HG03442 (cell line): ENCODE measurements at regions not wholly inside any gene's neighbourhood (a gene's known extent, or its start where the extent isn't known, plus 50 kb on each side); places are given as distances from the start of the nearest gene placed in this dataset.

Source experiments
- ATAC-seq: cut with Tn5 transposase; IDR thresholded peaks from one replicate; pipeline ENCODE4 v1.9.1; 2021; ENCODE audit warnings: mild to moderate bottlenecking, moderate library complexity; ENCODE audit not compliant: unreplicated experiment

- no peak for ATAC-seq
Measured at GRCh38 chr9:28287455-28287854, 714.2 kb upstream of the C9orf72 start.

GRCh38 chr9:28289746-28290145 lies 716.5 kb upstream of the C9orf72 start:
- no peak for ATAC-seq

- ATAC-seq = no peak
Measured at GRCh38 chr9:28293369-28294090, 720.2 kb upstream of the C9orf72 start.

GRCh38 chr9:28301281-28301680 lies 728.0 kb upstream of the C9orf72 start:
- ATAC-seq = no peak

GRCh38 chr9:28317745-28318144 lies 744.5 kb upstream of the C9orf72 start:
- ATAC-seq = no peak

- no peak for ATAC-seq
Measured at GRCh38 chr9:28318515-28318914, 745.2 kb upstream of the C9orf72 start.

- ATAC-seq = no peak
Measured at GRCh38 chr9:28319981-28320380, 746.7 kb upstream of the C9orf72 start.

- no peak for ATAC-seq
Measured at GRCh38 chr9:28320616-28321015, 747.3 kb upstream of the C9orf72 start.

GRCh38 chr9:28329323-28329722 lies 756.0 kb upstream of the C9orf72 start:
- no peak for ATAC-seq

- ATAC-seq = no peak
Measured at GRCh38 chr9:28332648-28333047, 759.4 kb upstream of the C9orf72 start.

- ATAC-seq = no peak
Measured at GRCh38 chr9:28341913-28342312, 768.6 kb upstream of the C9orf72 start.

GRCh38 chr9:28342815-28343338 lies 769.6 kb upstream of the C9orf72 start:
- no peak for ATAC-seq

GRCh38 chr9:28363151-28363562 lies 789.9 kb upstream of the C9orf72 start:
- ATAC-seq = no peak

- ATAC-seq = no peak
Measured at GRCh38 chr9:28365020-28365640, 791.8 kb upstream of the C9orf72 start.

GRCh38 chr9:28365728-28366127 lies 792.4 kb upstream of the C9orf72 start:
- no peak for ATAC-seq

- no peak for ATAC-seq
Measured at GRCh38 chr9:28378231-28378630, 805.0 kb upstream of the C9orf72 start.

GRCh38 chr9:28379082-28379481 lies 805.8 kb upstream of the C9orf72 start:
- no peak for ATAC-seq

GRCh38 chr9:28389411-28389810 lies 816.1 kb upstream of the C9orf72 start:
- ATAC-seq = no peak

GRCh38 chr9:28394774-28395173 lies 821.5 kb upstream of the C9orf72 start:
- ATAC-seq = no peak

- no peak for ATAC-seq
Measured at GRCh38 chr9:28396058-28396457, 822.8 kb upstream of the C9orf72 start.

- ATAC-seq = no peak
Measured at GRCh38 chr9:28407351-28407750, 834.1 kb upstream of the C9orf72 start.

GRCh38 chr9:28409919-28410318 lies 836.6 kb upstream of the C9orf72 start:
- ATAC-seq = no peak
